HG02571 (cell line): ENCODE measurements at regions not wholly inside any gene's neighbourhood (a gene's known extent, or its start where the extent isn't known, plus 50 kb on each side); places are given as distances from the start of the nearest gene placed in this dataset.

ENCODE experiments used
- ATAC-seq: cut with Tn5 transposase; IDR thresholded peaks from one replicate; pipeline ENCODE4 v1.9.1; 2021; ENCODE audit warnings: mild to moderate bottlenecking, moderate library complexity; ENCODE audit not compliant: unreplicated experiment

GRCh38 chr1:194151056-194151455 is 964.6 kb upstream of the B3GALT2 start:
- ATAC-seq, result no peak

- no peak for ATAC-seq
Measured at GRCh38 chr1:194150242-194150641, 963.8 kb upstream of the B3GALT2 start.

DNA sequence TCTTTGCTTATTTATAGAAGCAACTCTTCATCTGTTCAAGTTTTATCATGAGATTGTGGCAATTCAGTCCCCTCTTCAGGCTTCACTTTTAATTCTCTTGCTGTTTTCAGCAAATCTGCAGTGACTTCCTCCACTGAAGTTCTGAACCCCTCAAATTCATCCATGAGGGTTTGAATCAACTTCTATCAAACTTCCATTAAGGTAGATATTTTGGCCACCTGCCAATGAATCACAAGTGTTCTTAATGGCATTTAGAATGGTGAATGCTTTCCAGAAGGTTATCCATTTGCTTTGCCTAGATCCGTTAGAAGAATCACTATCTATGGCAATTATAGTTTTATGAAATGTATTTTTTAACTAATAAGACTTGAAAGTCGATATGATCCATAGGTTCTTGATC is 946.7 kb upstream of the B3GALT2 start:
- no peak for ATAC-seq

DNA sequence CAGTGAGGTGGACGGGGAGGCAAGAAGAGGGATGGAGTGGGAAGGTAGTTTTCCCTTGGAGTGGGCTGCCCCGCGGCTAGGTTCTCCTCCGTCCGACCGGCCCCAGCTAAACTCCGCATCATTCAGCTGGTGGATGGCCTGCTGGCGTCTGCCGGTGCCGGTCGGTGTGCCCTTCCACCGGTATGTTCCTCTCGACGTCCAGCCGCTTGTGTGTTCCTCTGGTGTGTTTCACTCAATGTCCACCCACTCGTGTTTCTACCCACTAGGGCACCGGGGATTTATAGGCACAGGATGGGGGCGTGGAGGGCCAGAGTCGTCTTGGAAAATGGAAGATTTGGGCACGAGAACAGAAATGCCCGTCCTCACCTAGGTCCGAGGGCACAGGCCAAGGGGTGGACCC is 931.7 kb upstream of the B3GALT2 start:
- no peak for ATAC-seq

- ATAC-seq, result no peak
Measured at GRCh38 chr1:194117582-194117981, 931.2 kb upstream of the B3GALT2 start.

DNA sequence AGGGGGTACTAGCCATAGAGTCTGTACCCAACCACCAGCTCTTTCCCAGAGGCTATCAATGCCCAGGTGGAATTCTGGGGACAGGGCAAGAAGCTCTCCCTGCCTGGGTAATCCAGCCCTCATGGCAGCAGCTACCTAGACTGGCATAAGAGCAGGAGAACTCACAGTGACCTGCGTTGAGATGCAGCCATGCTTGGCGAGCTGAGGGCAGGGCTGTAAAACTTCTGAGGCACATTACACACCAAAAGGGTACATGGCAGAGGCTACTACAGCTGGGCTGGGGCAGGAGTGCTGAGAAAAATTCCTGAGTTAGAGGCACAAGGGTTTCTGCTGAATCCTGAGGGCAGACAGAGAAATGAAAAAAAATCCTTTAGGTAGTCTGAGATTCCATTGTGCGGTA is 927.9 kb upstream of the B3GALT2 start:
- no peak for ATAC-seq

GRCh38 chr1:194105381-194105780 is 919.0 kb upstream of the B3GALT2 start:
- ATAC-seq, result no peak

- ATAC-seq, result no peak
Measured at GRCh38 chr1:194104247-194104844, 917.9 kb upstream of the B3GALT2 start.

DNA sequence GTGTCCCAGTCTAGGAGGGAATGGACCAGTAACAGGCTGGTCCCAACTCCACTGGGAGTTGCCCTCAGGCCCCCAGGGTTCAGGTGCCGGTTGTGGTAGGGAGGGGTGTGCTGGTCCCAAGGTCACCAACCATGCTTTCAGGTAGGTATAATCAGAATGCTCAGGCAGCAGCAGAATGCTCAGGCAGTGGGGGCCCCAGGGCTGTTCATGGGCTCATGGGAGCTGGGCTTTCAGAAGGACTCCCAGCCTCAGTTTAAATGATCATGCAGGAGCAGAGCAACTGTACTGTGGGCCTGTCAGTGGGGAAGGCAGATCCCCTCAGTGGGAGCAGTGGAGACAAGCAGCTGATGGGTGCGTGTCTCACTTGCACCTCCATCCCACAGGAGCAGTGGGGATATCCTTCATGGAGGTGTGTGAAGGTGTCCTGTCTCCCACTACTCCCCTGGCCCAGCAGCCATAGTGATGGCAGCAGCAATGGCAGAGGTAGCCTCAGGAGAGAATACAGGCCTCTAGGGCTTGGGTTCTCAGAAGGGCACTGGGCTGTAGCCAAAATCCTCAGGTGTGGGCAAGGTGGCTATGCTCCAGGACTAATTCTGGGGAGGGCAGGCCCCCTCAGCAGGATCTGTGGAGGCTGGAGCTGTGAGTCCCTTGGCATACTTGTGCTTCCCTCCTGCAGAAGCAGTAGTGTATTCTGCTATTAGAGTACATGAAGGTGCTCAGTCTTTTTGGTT is 917.3 kb upstream of the B3GALT2 start:
- ATAC-seq, result no peak

GRCh38 chr1:194103101-194103500 is 916.7 kb upstream of the B3GALT2 start:
- no peak for ATAC-seq

- ATAC-seq, result no peak
Measured at GRCh38 chr1:194102607-194103006, 916.2 kb upstream of the B3GALT2 start.

- ATAC-seq, result no peak
Measured at GRCh38 chr1:194084755-194085154, 898.3 kb upstream of the B3GALT2 start.

DNA sequence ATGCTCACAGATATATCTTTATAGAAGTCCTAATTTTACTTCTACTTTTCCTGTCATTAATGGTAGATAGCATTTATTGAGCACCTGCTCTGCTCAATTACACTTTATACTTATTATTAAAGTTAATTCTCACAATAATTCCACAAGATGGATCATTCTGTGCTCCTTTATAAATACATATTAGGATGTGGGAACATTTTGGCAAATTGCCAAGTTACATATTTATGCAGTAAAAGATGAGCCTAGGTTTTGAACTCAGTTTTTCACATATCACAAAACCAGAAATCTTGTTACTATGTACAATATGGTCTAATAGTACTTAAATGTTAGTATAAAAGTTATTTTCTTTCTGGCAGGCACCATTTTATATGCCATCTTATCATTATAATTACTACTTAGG is 895.0 kb upstream of the B3GALT2 start:
- ATAC-seq, result no peak

DNA sequence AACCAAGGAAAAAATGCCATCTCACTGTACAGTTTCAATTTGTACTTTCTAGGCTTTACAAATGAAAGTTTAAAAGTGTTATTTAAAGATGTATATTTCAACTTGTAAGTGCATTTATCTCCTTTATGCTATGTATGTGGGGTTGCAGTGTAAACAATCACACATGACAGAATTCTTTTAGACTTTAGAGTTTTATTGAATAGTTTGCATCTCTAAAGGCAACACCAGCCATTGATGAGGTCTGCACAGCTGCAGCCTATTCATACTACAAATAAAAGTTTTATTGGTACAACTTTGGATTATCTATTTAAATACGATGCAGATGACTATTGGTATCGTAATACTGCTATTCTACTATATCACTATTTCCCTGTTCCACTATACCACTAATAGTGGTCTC is 894.4 kb upstream of the B3GALT2 start:
- no peak for ATAC-seq

DNA sequence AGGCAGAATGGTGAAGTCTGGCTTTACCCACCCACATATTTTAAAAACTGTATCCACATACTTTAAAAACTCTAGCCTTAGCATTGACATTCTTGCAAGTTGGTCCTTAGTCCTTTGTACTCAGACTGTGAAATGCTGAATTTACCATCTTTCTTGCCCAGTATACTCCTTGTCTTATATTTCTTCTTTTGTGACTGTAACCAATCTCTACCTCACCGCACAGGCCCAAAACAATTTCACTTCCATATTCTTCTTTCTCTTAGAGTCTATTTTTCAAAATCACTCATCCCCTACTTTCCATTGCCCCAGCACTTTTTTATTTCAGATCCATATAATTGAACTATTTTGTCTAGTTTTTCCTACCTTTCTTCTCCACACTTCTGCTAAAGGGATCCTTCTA is 892.4 kb upstream of the B3GALT2 start:
- ATAC-seq, result peak; percentile 62

GRCh38 chr1:194076646-194077045 is 890.2 kb upstream of the B3GALT2 start:
- no peak for ATAC-seq

- ATAC-seq, result no peak
Measured at GRCh38 chr1:194073833-194074232, 887.4 kb upstream of the B3GALT2 start.

- no peak for ATAC-seq
Measured at GRCh38 chr1:194071205-194071604, 884.8 kb upstream of the B3GALT2 start.

DNA sequence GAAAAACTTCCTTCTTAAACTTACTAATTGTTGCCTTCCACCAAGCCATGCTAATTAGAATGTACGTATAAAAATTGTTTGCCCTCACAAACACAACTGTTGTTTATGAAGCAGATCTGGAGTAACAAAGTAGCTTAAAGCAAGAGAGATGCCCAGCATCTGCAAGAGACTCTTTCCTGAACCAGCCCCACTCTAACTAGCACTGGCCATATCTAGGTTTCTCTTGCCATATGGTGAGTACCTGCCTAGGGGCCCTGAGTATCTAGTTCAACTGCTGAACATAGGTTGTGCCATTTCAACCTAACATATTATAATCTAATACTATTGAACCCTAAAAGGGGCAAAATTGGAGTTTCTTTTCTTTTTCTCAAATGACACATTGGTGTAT is 883.4 kb upstream of the B3GALT2 start:
- no peak for ATAC-seq

DNA sequence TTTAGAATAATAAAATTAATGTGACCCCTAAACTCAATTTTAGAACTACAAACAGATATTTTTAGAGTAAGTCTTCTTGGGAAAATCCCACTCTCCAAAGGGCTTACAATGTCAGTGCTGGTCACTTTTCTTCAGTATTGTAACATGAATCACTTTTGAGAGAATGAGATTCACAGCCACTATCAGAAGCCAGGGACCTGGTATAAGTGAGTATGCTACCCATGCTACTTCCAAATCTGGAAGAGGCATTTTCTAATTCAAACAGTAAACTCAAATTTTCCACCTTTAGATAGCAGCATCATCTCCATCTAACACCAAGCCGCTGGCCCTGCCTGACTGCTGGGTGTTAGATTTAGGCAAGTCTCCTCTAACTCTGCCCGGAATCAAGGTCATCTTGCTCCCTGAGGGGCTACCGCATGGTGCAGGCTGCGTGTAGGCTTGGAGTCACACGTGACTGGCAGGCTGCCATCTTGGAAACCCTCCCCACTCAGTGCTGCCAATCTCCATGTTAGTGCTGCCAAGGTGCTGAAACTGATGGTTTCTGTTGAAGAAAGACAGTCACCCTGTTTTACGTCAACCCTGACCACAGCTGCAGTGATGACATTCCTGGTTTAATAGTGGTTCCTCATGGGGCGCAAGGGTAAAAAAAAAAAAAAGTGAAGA is 882.9 kb upstream of the B3GALT2 start:
- ATAC-seq, result no peak

GRCh38 chr1:194068446-194069167 is 882.2 kb upstream of the B3GALT2 start:
- no peak for ATAC-seq

GRCh38 chr1:194067772-194068171 is 881.4 kb upstream of the B3GALT2 start:
- no peak for ATAC-seq
